SK-N-SH treated with all-trans-retinoic acid at 6 μM for 48 hours (cell line): ENCODE measurements at regions not wholly inside any gene's neighbourhood (a gene's known extent, or its start where the extent isn't known, plus 50 kb on each side); places are given as distances from the start of the nearest gene placed in this dataset.

ENCODE experiments used
- ATAC-seq: fragments of 200-7000 bp; cut with Tn5 transposase; 3 replicates; pipeline ENCODE4 v1.9.1; 2020; ENCODE audit warnings: mild to moderate bottlenecking, moderate library complexity
- BACH2 ChIP-seq: fragments of 250-450 bp; sonication (Bioruptor Pico); IDR thresholded peaks from 2 replicates; pipeline ENCODE4 v1.9.0; 2021; ENCODE audit warnings: mild to moderate bottlenecking, borderline replicate concordance
- CREB5 ChIP-seq: fragments of 250-450 bp; sonication (Bioruptor Pico); IDR thresholded peaks from 2 replicates; pipeline ENCODE4 v1.5.1; 2020; ENCODE audit warnings: low read depth, mild to moderate bottlenecking, moderate library complexity
- CSDC2 ChIP-seq: fragments of 250-450 bp; sonication (Bioruptor Pico); IDR thresholded peaks from 2 replicates; pipeline ENCODE4 v1.5.0; 2020; ENCODE audit warnings: mild to moderate bottlenecking, moderate library complexity
- CSRNP3 ChIP-seq: fragments of 250-450 bp; sonication (Bioruptor Pico); IDR thresholded peaks from 2 replicates; pipeline ENCODE4 v1.5.1; 2021; ENCODE audit warnings: mild to moderate bottlenecking, moderate library complexity
- ESRRG ChIP-seq: fragments of 250-450 bp; sonication (Bioruptor Pico); IDR thresholded peaks from 2 replicates; pipeline ENCODE4 v1.6.1; 2021; ENCODE audit warnings: mild to moderate bottlenecking
- GLIS3 ChIP-seq: fragments of 250-450 bp; sonication (Bioruptor Pico); IDR thresholded peaks from 2 replicates; pipeline ENCODE4 v1.5.0; 2020; ENCODE audit warnings: mild to moderate bottlenecking, moderate library complexity
- ISL1 ChIP-seq: fragments of 250-450 bp; sonication (Bioruptor Pico); IDR thresholded peaks from 2 replicates; pipeline ENCODE4 v2.1.2; 2022; ENCODE audit warnings: mild to moderate bottlenecking, moderate library complexity
- OSR1 ChIP-seq: fragments of 250-450 bp; sonication (Bioruptor Pico); IDR thresholded peaks from 2 replicates; pipeline ENCODE4 v1.8.0; 2022; ENCODE audit warnings: moderate library complexity, mild to moderate bottlenecking, inconsistent platforms
- PATZ1 ChIP-seq: fragments of 250-450 bp; sonication (Bioruptor Pico); IDR thresholded peaks from 2 replicates; pipeline ENCODE4 v1.8.0; 2020; ENCODE audit warnings: mild to moderate bottlenecking, moderate library complexity, borderline replicate concordance
- POU6F1 ChIP-seq: fragments of 250-450 bp; sonication (Bioruptor Pico); IDR thresholded peaks from 2 replicates; pipeline ENCODE4 v1.8.0; 2021; ENCODE audit warnings: low read depth, mild to moderate bottlenecking, moderate library complexity, borderline replicate concordance
- PPARA ChIP-seq: fragments of 250-450 bp; sonication (Bioruptor Pico); IDR thresholded peaks from 2 replicates; pipeline ENCODE4 v1.5.0; 2020; ENCODE audit warnings: mild to moderate bottlenecking, borderline replicate concordance
- RARB ChIP-seq: fragments of 250-450 bp; sonication (Bioruptor Pico); IDR thresholded peaks from 2 replicates; pipeline ENCODE4 v1.8.0; 2021; ENCODE audit warnings: mild to moderate bottlenecking, moderate library complexity
- SNAI2 ChIP-seq: fragments of 250-450 bp; sonication (Bioruptor Pico); IDR thresholded peaks from 2 replicates; pipeline ENCODE4 v1.5.0; 2020; ENCODE audit warnings: mild to moderate bottlenecking, moderate library complexity
- TCF4 ChIP-seq: fragments of 250-450 bp; sonication (Bioruptor Pico); IDR thresholded peaks from 2 replicates; pipeline ENCODE4 v1.8.0; 2021; ENCODE audit warnings: mild to moderate bottlenecking, moderate library complexity, borderline replicate concordance
- TOX ChIP-seq: fragments of 250-450 bp; sonication (Bioruptor Pico); IDR thresholded peaks from 2 replicates; pipeline ENCODE4 v1.8.0; 2021; ENCODE audit warnings: mild to moderate bottlenecking, moderate library complexity, borderline replicate concordance
- TSHZ2 ChIP-seq: fragments of 250-450 bp; sonication (Bioruptor Pico); IDR thresholded peaks from 2 replicates; pipeline ENCODE4 v1.5.0; 2020; ENCODE audit warnings: mild to moderate bottlenecking, moderate library complexity
- ZC3H10 ChIP-seq: fragments of 250-450 bp; sonication (Bioruptor Pico); IDR thresholded peaks from 2 replicates; pipeline ENCODE4 v1.5.1; 2021; ENCODE audit warnings: mild to moderate bottlenecking, moderate library complexity
- ZFP3 ChIP-seq: fragments of 250-450 bp; sonication (Bioruptor Pico); IDR thresholded peaks from 2 replicates; pipeline ENCODE4 v1.5.0; 2020; ENCODE audit warnings: mild to moderate bottlenecking, moderate library complexity
- ZFP30 ChIP-seq: fragments of 450-650 bp; formaldehyde crosslinking; IDR thresholded peaks from 2 replicates; pipeline ENCODE4 v1.5.0; 2022; ENCODE audit warnings: mild to moderate bottlenecking, moderate library complexity
- ZNF70 ChIP-seq: fragments of 450-650 bp; formaldehyde crosslinking; IDR thresholded peaks from 2 replicates; pipeline ENCODE4 v1.5.0; 2020; ENCODE audit warnings: mild to moderate bottlenecking, moderate library complexity
- ZNF8 ChIP-seq: fragments of 450-650 bp; formaldehyde crosslinking; IDR thresholded peaks from 2 replicates; pipeline ENCODE4 v1.5.0; 2020; ENCODE audit warnings: mild to moderate bottlenecking, moderate library complexity

GRCh38 chr3:182366746-182367145 is 426.6 kb upstream of the ATP11B start (continued):
- TF ChIP-seq POU6F1 = no peak

- no peak for TF ChIP-seq POU6F1
- TF ChIP-seq OSR1 (CRISPR knock-in tag) = no peak
- TF ChIP-seq ZC3H10 (CRISPR knock-in tag) = no peak
- no peak for TF ChIP-seq BACH2
- no peak for TF ChIP-seq PPARA
- no peak for TF ChIP-seq ZFP3 (CRISPR knock-in tag)
- TF ChIP-seq ZNF8 (CRISPR knock-in tag) = no peak
- no peak for TF ChIP-seq ESRRG (CRISPR knock-in tag)
- TF ChIP-seq SNAI2 (CRISPR knock-in tag) = no peak
- TF ChIP-seq ISL1 (CRISPR knock-in tag) = no peak
- no peak for TF ChIP-seq CREB5 (CRISPR knock-in tag)
- no peak for TF ChIP-seq GLIS3
- no peak for TF ChIP-seq TOX
- no peak for TF ChIP-seq PATZ1 (CRISPR knock-in tag)
- TF ChIP-seq RARB (CRISPR knock-in tag) = no peak
- no peak for TF ChIP-seq TCF4 (CRISPR knock-in tag)
- no peak for TF ChIP-seq CSDC2 (CRISPR knock-in tag)
- ATAC-seq = no peak
Measured at GRCh38 chr3:182369861-182370260, 423.4 kb upstream of the ATP11B start.

GRCh38 chr3:182370949-182371348 is 422.4 kb upstream of the ATP11B start:
- no peak for TF ChIP-seq SNAI2 (CRISPR knock-in tag)
- TF ChIP-seq OSR1 (CRISPR knock-in tag) = no peak
- TF ChIP-seq TCF4 (CRISPR knock-in tag) = no peak
- no peak for TF ChIP-seq BACH2
- no peak for TF ChIP-seq GLIS3
- no peak for TF ChIP-seq CSDC2 (CRISPR knock-in tag)
- no peak for TF ChIP-seq ZNF8 (CRISPR knock-in tag)
- no peak for TF ChIP-seq ZFP30 (CRISPR knock-in tag)
- TF ChIP-seq CSRNP3 (CRISPR knock-in tag) = no peak
- TF ChIP-seq PPARA = no peak
- no peak for TF ChIP-seq ESRRG (CRISPR knock-in tag)
- no peak for TF ChIP-seq ISL1 (CRISPR knock-in tag)
- TF ChIP-seq ZFP3 (CRISPR knock-in tag) = no peak
- no peak for TF ChIP-seq ZC3H10 (CRISPR knock-in tag)
- no peak for TF ChIP-seq ZNF70 (CRISPR knock-in tag)
- TF ChIP-seq TOX = no peak
- TF ChIP-seq CREB5 (CRISPR knock-in tag) = no peak
- TF ChIP-seq TSHZ2 (CRISPR knock-in tag) = no peak
- no peak for TF ChIP-seq PATZ1 (CRISPR knock-in tag)
- ATAC-seq = no peak
